ENCODE measurements at regions not wholly inside any gene's neighbourhood (a gene's known extent, or its start where the extent isn't known, plus 50 kb on each side); places are given as distances from the start of the nearest gene placed in this dataset.
"Not testable (repeated sequence)": the region's sequence is repeated elsewhere in the genome, so short reads cannot be mapped to it uniquely, and the experiment has no call there.

- no peak for DNase-seq (ENCODE audit: low read depth in 2 of 2)
Observed at GRCh38 chr16:65700596-65700995, 578.7 kb upstream of the CDH11 start.

- DNase-seq (ENCODE audit: low read depth in 2 of 2) = no peak
Observed at GRCh38 chr16:65698791-65699321, 577.0 kb upstream of the CDH11 start.

- no peak for DNase-seq (ENCODE audit: low read depth in 2 of 2)
Observed at GRCh38 chr16:65697521-65697920, 575.7 kb upstream of the CDH11 start.

- DNase-seq (ENCODE audit: low read depth in 2 of 2) = no peak
Observed at GRCh38 chr16:65697065-65697464, 575.2 kb upstream of the CDH11 start.

- not testable (repeated sequence) for DNase-seq (ENCODE audit: low read depth in 2 of 2)
Observed at GRCh38 chr16:65691846-65692245, 570.0 kb upstream of the CDH11 start.

- no peak for DNase-seq (ENCODE audit: low read depth in 2 of 2)
Observed at GRCh38 chr16:65689726-65690125, 567.9 kb upstream of the CDH11 start.

- no peak for DNase-seq (ENCODE audit: low read depth in 2 of 2)
Observed at GRCh38 chr16:65688301-65688700, 566.4 kb upstream of the CDH11 start.

GRCh38 chr16:65684230-65684629 is 562.4 kb upstream of the CDH11 start:
- no peak for DNase-seq (ENCODE audit: low read depth in 2 of 2)

- no peak for DNase-seq (ENCODE audit: low read depth in 2 of 2)
Observed at GRCh38 chr16:65681406-65681805, 559.5 kb upstream of the CDH11 start.

GRCh38 chr16:65679785-65680184 is 557.9 kb upstream of the CDH11 start:
- DNase-seq (ENCODE audit: low read depth in 2 of 2) = no peak

- DNase-seq (ENCODE audit: low read depth in 2 of 2) = no peak
Observed at GRCh38 chr16:65675161-65675560, 553.3 kb upstream of the CDH11 start.

GRCh38 chr16:65672960-65673359 is 551.1 kb upstream of the CDH11 start:
- DNase-seq (ENCODE audit: low read depth in 2 of 2) = no peak

GRCh38 chr16:65671071-65671470 is 549.2 kb upstream of the CDH11 start:
- no peak for DNase-seq (ENCODE audit: low read depth in 2 of 2)

GRCh38 chr16:65668064-65668595 is 546.3 kb upstream of the CDH11 start:
- no peak for DNase-seq (ENCODE audit: low read depth in 2 of 2)

GRCh38 chr16:65667011-65667578 is 545.2 kb upstream of the CDH11 start:
- DNase-seq (ENCODE audit: low read depth in 2 of 2) = no peak

GRCh38 chr16:65666132-65666941 is 544.5 kb upstream of the CDH11 start:
- DNase-seq (ENCODE audit: low read depth in 2 of 2) = no peak

- no peak for DNase-seq (ENCODE audit: low read depth in 2 of 2)
Observed at GRCh38 chr16:65665586-65665985, 543.7 kb upstream of the CDH11 start.

- no peak for DNase-seq (ENCODE audit: low read depth in 2 of 2)
Observed at GRCh38 chr16:65663774-65664173, 541.9 kb upstream of the CDH11 start.

- no peak for DNase-seq (ENCODE audit: low read depth in 2 of 2)
Observed at GRCh38 chr16:65662256-65662655, 540.4 kb upstream of the CDH11 start.

GRCh38 chr16:65661558-65661957 is 539.7 kb upstream of the CDH11 start:
- DNase-seq (ENCODE audit: low read depth in 2 of 2) = no peak

GRCh38 chr16:65660390-65660789 is 538.5 kb upstream of the CDH11 start:
- no peak for DNase-seq (ENCODE audit: low read depth in 2 of 2)

- DNase-seq (ENCODE audit: low read depth in 2 of 2) = no peak
Observed at GRCh38 chr16:65659758-65660157, 537.9 kb upstream of the CDH11 start.

GRCh38 chr16:65658787-65659220 is 536.9 kb upstream of the CDH11 start:
- DNase-seq (ENCODE audit: low read depth in 2 of 2) = no peak
